ENCODE measurements at regions not wholly inside any gene's neighbourhood (a gene's known extent, or its start where the extent isn't known, plus 50 kb on each side); places are given as distances from the start of the nearest gene placed in this dataset.

DNA sequence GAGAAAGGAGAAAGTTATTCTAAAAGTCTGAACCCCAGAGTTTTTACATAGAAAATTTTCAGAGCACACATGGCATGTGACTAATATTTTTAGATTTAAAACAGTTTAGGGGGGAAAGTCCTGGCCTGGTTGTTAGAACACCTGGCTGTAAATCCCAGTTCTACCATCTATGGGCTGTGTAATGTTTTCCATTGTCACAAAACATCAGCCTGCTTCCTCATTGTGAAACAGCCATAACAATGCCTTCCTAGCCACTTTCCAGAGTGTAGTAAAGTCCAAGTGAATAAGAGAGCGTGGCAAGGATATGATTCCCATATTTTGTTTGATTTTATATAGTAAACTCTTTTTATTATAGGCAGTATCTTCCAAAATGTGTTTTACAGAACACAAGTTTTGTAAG lies 310.0 kb upstream of the DCN start:
- H3K27me3 Mint-ChIP-seq (ENCODE audit: low read depth) = no peaks in the 10 kb centered on the region
- no peak overlapping the region for H3K4me3 Mint-ChIP-seq
- no peaks in the 10 kb centered on the region for H3K9me3 Mint-ChIP-seq
- no peaks in the 10 kb centered on the region for H3K36me3 Mint-ChIP-seq
- DNase-seq (ENCODE audit: low spot score in 2 of 2, unreplicated experiment in 2 of 2) = no peak
- H3K27ac Mint-ChIP-seq = no peak overlapping the region
- TF ChIP-seq, protein P1, sequence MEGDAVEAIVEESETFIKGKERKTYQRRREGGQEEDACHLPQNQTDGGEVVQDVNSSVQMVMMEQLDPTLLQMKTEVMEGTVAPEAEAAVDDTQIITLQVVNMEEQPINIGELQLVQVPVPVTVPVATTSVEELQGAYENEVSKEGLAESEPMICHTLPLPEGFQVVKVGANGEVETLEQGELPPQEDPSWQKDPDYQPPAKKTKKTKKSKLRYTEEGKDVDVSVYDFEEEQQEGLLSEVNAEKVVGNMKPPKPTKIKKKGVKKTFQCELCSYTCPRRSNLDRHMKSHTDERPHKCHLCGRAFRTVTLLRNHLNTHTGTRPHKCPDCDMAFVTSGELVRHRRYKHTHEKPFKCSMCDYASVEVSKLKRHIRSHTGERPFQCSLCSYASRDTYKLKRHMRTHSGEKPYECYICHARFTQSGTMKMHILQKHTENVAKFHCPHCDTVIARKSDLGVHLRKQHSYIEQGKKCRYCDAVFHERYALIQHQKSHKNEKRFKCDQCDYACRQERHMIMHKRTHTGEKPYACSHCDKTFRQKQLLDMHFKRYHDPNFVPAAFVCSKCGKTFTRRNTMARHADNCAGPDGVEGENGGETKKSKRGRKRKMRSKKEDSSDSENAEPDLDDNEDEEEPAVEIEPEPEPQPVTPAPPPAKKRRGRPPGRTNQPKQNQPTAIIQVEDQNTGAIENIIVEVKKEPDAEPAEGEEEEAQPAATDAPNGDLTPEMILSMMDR (IDR thresholded peaks at IDR 0.05; ENCODE audit: unreplicated experiment) = no peak
- no peaks in the 10 kb centered on the region for H3K4me1 Mint-ChIP-seq

DNA sequence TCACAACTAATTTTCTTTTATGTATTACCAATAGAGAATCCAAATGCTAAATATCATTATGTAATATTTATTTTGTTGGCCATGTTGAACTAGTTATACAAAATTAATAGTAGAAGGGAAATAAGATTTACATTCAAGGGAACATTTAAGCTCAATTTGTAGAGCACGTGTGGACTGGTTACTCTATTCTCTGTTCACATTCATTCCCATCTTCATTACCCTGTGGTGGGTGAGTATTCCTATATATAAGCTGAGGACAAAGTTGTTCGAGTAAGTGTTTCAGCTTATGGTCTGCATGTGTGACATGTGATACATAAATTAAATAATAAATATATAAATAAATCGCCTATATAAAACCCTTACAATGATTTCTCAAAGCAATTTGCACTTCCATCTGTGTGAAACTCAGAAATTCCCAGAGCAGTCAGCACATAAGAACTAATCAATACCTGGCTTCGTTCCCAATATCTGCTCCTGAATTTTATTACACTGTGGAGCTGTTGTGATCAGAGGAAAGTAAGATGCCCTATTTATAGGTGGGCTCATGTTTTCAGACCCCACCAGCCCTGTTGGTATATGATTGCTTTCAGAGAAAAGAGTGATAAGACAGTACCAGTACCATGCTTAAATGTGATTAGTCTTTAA lies 308.2 kb upstream of the DCN start:
- no peaks in the 10 kb centered on the region for H3K4me1 Mint-ChIP-seq

DNA sequence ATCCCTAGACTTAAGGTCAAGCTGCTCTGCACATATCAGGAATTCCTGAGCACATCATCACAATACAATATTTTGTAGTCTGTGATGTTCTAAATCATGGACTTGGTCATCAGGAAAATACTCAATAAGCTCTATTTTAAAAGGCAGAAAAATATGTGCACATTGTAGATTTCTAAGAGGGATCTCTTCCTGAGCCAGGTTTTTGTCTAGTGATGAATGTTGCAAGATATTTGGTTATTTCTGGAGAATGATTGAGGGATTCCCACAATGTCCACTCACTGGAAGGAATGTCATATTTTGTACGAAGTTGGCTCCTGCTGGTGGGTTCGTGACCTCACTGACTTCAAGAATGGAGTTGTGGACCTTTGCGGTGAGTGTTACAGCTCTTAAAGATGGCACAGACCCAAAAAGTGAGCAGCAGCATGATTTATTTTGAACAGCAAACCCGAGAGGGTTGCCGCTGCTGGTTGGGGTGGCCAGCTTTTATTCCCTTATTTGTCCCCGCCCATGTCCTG lies 300.9 kb upstream of the DCN start:
- TF ChIP-seq, protein P1 (IDR thresholded peaks at IDR 0.05; ENCODE audit: unreplicated experiment) = no peak
- no peaks in the 10 kb centered on the region for H3K9me3 Mint-ChIP-seq
- H3K4me1 Mint-ChIP-seq = peaks cover 2% of the 10 kb centered on the region
- DNase-seq (ENCODE audit: low spot score in 2 of 2, unreplicated experiment in 2 of 2) = no peak
- no peak overlapping the region for H3K27ac Mint-ChIP-seq
- H3K4me3 Mint-ChIP-seq = no peak overlapping the region
- no peaks in the 10 kb centered on the region for H3K36me3 Mint-ChIP-seq
- no peaks in the 10 kb centered on the region for H3K27me3 Mint-ChIP-seq (ENCODE audit: low read depth)

More for the DNA sequence above, 308.2 kb upstream of the DCN start:
- no peaks in the 10 kb centered on the region for H3K36me3 Mint-ChIP-seq
- DNase-seq (ENCODE audit: low spot score in 2 of 2, unreplicated experiment in 2 of 2) = no peak
- H3K27me3 Mint-ChIP-seq (ENCODE audit: low read depth) = no peaks in the 10 kb centered on the region
- no peak overlapping the region for H3K27ac Mint-ChIP-seq
- TF ChIP-seq, protein P1 (IDR thresholded peaks at IDR 0.05; ENCODE audit: unreplicated experiment) = no peak
- H3K4me3 Mint-ChIP-seq = no peak overlapping the region
- no peaks in the 10 kb centered on the region for H3K9me3 Mint-ChIP-seq

DNA sequence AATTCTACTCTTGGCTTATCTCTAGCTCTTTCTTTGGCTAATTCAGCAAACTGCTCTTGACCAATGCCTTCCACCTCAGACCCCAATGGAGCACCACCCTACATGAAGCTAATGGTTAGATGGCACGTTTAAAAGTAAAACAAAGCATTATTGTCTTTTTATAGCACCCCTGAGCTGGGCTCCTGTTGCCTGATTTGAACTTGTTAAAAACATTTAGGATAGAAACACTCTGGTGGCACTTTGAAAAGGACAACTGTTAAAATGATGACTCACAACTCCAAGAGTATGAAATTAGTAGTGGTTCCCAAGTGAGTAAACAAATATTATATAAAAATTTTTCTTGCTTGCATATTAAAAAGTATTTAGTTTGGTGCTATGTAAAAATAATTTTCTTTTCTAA lies 299.6 kb upstream of the DCN start:
- no peak for DNase-seq (ENCODE audit: low spot score in 2 of 2, unreplicated experiment in 2 of 2)
- Mint-ChIP-seq H3K4me1 (peaks cover 2% of the 10 kb centered on the region), H3K9me3 (no peaks in the 10 kb centered on the region), H3K4me3 (no peak overlapping the region), H3K27me3 (ENCODE audit: low read depth) (no peaks in the 10 kb centered on the region), H3K36me3 (no peaks in the 10 kb centered on the region), H3K27ac (no peak overlapping the region)
- TF ChIP-seq, protein P1 (IDR thresholded peaks at IDR 0.05; ENCODE audit: unreplicated experiment) = no peak

DNA sequence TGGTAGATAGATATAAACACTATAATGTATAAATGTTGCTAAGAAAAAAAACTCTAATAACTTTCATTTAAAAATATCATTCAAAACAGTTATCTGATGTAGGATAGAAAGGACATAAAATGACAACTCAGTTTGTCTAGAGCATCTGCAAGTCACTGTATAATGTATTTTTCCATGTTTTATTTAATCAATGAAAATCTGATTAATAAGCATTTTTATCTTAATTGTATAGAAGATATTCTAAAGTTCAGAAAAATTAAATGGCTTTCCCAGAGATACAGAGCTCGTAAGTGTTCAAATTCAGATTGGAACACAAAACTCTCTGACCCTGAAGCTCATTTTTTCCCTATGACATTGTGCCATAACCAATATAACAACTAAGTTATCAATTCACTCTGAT lies 295.9 kb upstream of the DCN start:
- TF ChIP-seq, protein P1 (IDR thresholded peaks at IDR 0.05; ENCODE audit: unreplicated experiment) = no peak
- H3K9me3 Mint-ChIP-seq = peaks cover 6% of the 10 kb centered on the region
- no peak for DNase-seq (ENCODE audit: low spot score in 2 of 2, unreplicated experiment in 2 of 2)
- H3K36me3 Mint-ChIP-seq = no peaks in the 10 kb centered on the region
- H3K27ac Mint-ChIP-seq = no peak overlapping the region
- H3K4me1 Mint-ChIP-seq = peaks cover 2% of the 10 kb centered on the region
- H3K27me3 Mint-ChIP-seq (ENCODE audit: low read depth) = no peaks in the 10 kb centered on the region
- H3K4me3 Mint-ChIP-seq = no peak overlapping the region

Measured in mesothelial cell of epicardium (in vitro differentiated cells).